ENCODE measurements at regions not wholly inside any gene's neighbourhood (a gene's known extent, or its start where the extent isn't known, plus 50 kb on each side); places are given as distances from the start of the nearest gene placed in this dataset.

GRCh38 chr19:20860339-20860738 lies 62.7 kb upstream of the ZNF85 start:
- Histone ChIP-seq H2AFZ (ENCODE audit: low read length) (no peak overlapping the region), H3K79me1 (ENCODE audit: insufficient read depth, low read depth, low read length, poor library complexity, severe bottlenecking) (no peaks in the 10 kb centered on the region), H4K8ac (replicated peaks; ENCODE audit: insufficient read length, low read depth, low read length) (no peak overlapping the region), H4K20me1 (ENCODE audit: control insufficient read depth, insufficient read depth, insufficient read length) (no peaks in the 10 kb centered on the region), H3K4me2 (ENCODE audit: insufficient read depth, insufficient read length, low read length) (no peak overlapping the region), H3K9me3 (ENCODE audit: control insufficient read depth, low read depth, low read length) (peaks cover 15% of the 10 kb centered on the region), H3K27me3 (ENCODE audit: insufficient read depth, low read length) (no peaks in the 10 kb centered on the region), H2BK120ac (ENCODE audit: low read depth, low read length, poor library complexity, severe bottlenecking) (no peak overlapping the region), H3K79me2 (ENCODE audit: insufficient read depth, low read length) (no peaks in the 10 kb centered on the region), H4K91ac (ENCODE audit: insufficient read length, low read depth, low read length) (no peak overlapping the region), H3K23me2 (ENCODE audit: insufficient read length, low read depth, low read length, poor library complexity, severe bottlenecking) (no peaks in the 10 kb centered on the region), H3K4me1 (ENCODE audit: insufficient read depth, low read length) (no peaks in the 10 kb centered on the region), H2BK15ac (ENCODE audit: low read depth, low read length) (no peak overlapping the region), H3K4ac (ENCODE audit: low read depth, low read length) (no peak overlapping the region), H4K5ac (ENCODE audit: insufficient read length, low read depth, low read length) (no peak overlapping the region), H3K14ac (ENCODE audit: insufficient read depth, low read length) (no peak overlapping the region), H3T11ph (ENCODE audit: low read length) (no peak overlapping the region), H3K9ac (ENCODE audit: extremely low read depth, insufficient read length, low read length) (no peak overlapping the region), H2BK12ac (ENCODE audit: insufficient read length, low read depth, low read length) (no peak overlapping the region), H3K23ac (ENCODE audit: insufficient read length, low read depth, low read length) (no peak overlapping the region), H3K27ac (ENCODE audit: insufficient read length, low read depth, low read length) (no peak overlapping the region), H3K18ac (ENCODE audit: insufficient read length, low read depth, low read length) (no peak overlapping the region), H2BK5ac (ENCODE audit: insufficient read length, low read length) (no peak overlapping the region), H2AK5ac (ENCODE audit: insufficient read length, low read length) (no peak overlapping the region), H2BK20ac (ENCODE audit: low read depth, low read length, poor library complexity, severe bottlenecking) (no peak overlapping the region), H3K56ac (ENCODE audit: insufficient read length, low read depth, low read length) (no peak overlapping the region)
- Mint-ChIP-seq H3K27ac (no peak overlapping the region), H3K9me3 (peaks cover 80 to 87% of the 10 kb centered on the region in 2 experiments), H3K36me3 (ENCODE audit: insufficient read depth in 1 of 3, low read depth in 3 of 3) (peaks cover 0 to 7% (median 4%) of the 10 kb centered on the region in 3 experiments; a peak in 4 of 7 replicates), H3K27me3 (ENCODE audit: low read depth) (peaks cover 2% of the 10 kb centered on the region), H3K4me3 (no peak overlapping the region), H3K4me1 (no peaks in the 10 kb centered on the region; a peak in 1 of 4 replicates)
- TF ChIP-seq CTCF (conservative IDR thresholded peaks at IDR 0.05), result no peak
- no CpG with 5 or more reads among the region's 7 CpGs for WGBS (ENCODE audit: extremely low coverage, insufficient read length, low lambda C conversion rate)
- no peak for DNase-seq

Measured in H9 (cell line).